Right kidney (tissue), 1 donor: ENCODE measurements at regions not wholly inside any gene's neighbourhood (a gene's known extent, or its start where the extent isn't known, plus 50 kb on each side); places are given as distances from the start of the nearest gene placed in this dataset.

Experiments used
- DNase-seq: peaks from one replicate; pipeline ENCODE4 v3.0.0-alpha.2; 2016

- DNase-seq: no peak
Measured at GRCh38 chr18:77935342-77935741, 685.7 kb downstream of the GALR1 start.

GRCh38 chr18:77940566-77940965, 690.9 kb downstream of the GALR1 start:
- DNase-seq: no peak

- DNase-seq: no peak
Measured at GRCh38 chr18:77944533-77944932, 694.9 kb downstream of the GALR1 start.

GRCh38 chr18:77948567-77948966, 698.9 kb downstream of the GALR1 start:
- no peak for DNase-seq

- DNase-seq: no peak
Measured at GRCh38 chr18:77949355-77949973, 699.8 kb downstream of the GALR1 start.

GRCh38 chr18:77959248-77959647, 709.6 kb downstream of the GALR1 start:
- DNase-seq: no peak

GRCh38 chr18:77960791-77961410, 711.3 kb downstream of the GALR1 start:
- no peak for DNase-seq

GRCh38 chr18:77967071-77967470, 717.4 kb downstream of the GALR1 start:
- no peak for DNase-seq

- no peak for DNase-seq
Measured at GRCh38 chr18:77967791-77968190, 718.1 kb downstream of the GALR1 start.

- DNase-seq: no peak
Measured at GRCh38 chr18:77969972-77970371, 720.3 kb downstream of the GALR1 start.

GRCh38 chr18:77970814-77971213, 721.2 kb downstream of the GALR1 start:
- no peak for DNase-seq

- DNase-seq: no peak
Measured at GRCh38 chr18:77973745-77974144, 724.1 kb downstream of the GALR1 start.

GRCh38 chr18:77974329-77974728, 724.7 kb downstream of the GALR1 start:
- DNase-seq: no peak

- DNase-seq: no peak
Measured at GRCh38 chr18:77977331-77977730, 727.7 kb downstream of the GALR1 start.

GRCh38 chr18:77980275-77980674, 730.6 kb downstream of the GALR1 start:
- DNase-seq: no peak

GRCh38 chr18:77981874-77982273, 732.2 kb downstream of the GALR1 start:
- no peak for DNase-seq

GRCh38 chr18:77983270-77983669, 733.6 kb downstream of the GALR1 start:
- DNase-seq: no peak

GRCh38 chr18:77984178-77984577, 734.5 kb downstream of the GALR1 start:
- DNase-seq: no peak

GRCh38 chr18:77984833-77985232, 735.2 kb downstream of the GALR1 start:
- DNase-seq: no peak

GRCh38 chr18:77985526-77986281, 736.1 kb downstream of the GALR1 start:
- no peak for DNase-seq

GRCh38 chr18:77990131-77990530, 740.5 kb downstream of the GALR1 start:
- DNase-seq: no peak

GRCh38 chr18:77990901-77991300, 741.3 kb downstream of the GALR1 start:
- no peak for DNase-seq

- no peak for DNase-seq
Measured at GRCh38 chr18:77992057-77992456, 742.4 kb downstream of the GALR1 start.
